Activated CD8-positive, alpha-beta T cell treated with anti-CD3 and anti-CD28 coated beads for 36 hours (primary cell): ENCODE measurements at regions not wholly inside any gene's neighbourhood (a gene's known extent, or its start where the extent isn't known, plus 50 kb on each side); places are given as distances from the start of the nearest gene placed in this dataset.
"Not testable (repeated sequence)": the region's sequence is repeated elsewhere in the genome, so short reads cannot be mapped to it uniquely, and the experiment has no call there.

ENCODE experiments used
- ATAC-seq: fragments of 200-7000 bp; cut with Tn5 transposase; one replicate; pipeline ENCODE4 v1.10.0; 2021; ENCODE audit warnings: mild to moderate bottlenecking, moderate library complexity
- CTCF ChIA-PET: fragments of 350-600 bp; sonication (Branson Sonifier 250); formaldehyde crosslinking; loops from one replicate; lab custom pipeline; 2021; ENCODE audit warnings: antibody characterized with exemption; lab: Charles Lee
- POLR2A ChIA-PET: fragments of 350-600 bp; sonication (Branson Sonifier 250); formaldehyde crosslinking; loops from one replicate; lab custom pipeline; 2021; ENCODE audit warnings: antibody characterized with exemption; lab: Charles Lee
- DNase-seq: peaks from one replicate; pipeline ENCODE4 v3.0.0-alpha.2; 2020
- H3K27ac Mint-ChIP-seq: one replicate; pipeline ENCODE4 v1.8.0; 2021; ENCODE audit warnings: mild to moderate bottlenecking, mixed read lengths
- H3K27me3 Mint-ChIP-seq: one replicate; pipeline ENCODE4 v1.8.0; 2021; ENCODE audit warnings: mixed read lengths
- H3K36me3 Mint-ChIP-seq: one replicate; pipeline ENCODE4 v1.8.0; 2021; ENCODE audit warnings: low read depth, mixed read lengths
- H3K4me1 Mint-ChIP-seq: one replicate; pipeline ENCODE4 v1.8.0; 2021; ENCODE audit warnings: low read depth, mixed read lengths
- H3K4me3 Mint-ChIP-seq: one replicate; pipeline ENCODE4 v1.8.0; 2021; ENCODE audit warnings: mild to moderate bottlenecking, moderate library complexity, mixed read lengths
- H3K9me3 Mint-ChIP-seq: one replicate; pipeline ENCODE4 v1.8.0; 2021; ENCODE audit warnings: mixed read lengths
- intact Hi-C: fragments of 100-400 bp; cut with micrococcal nuclease; formaldehyde crosslinking; loops from one replicate; pipeline ENCODE4 v1.10.0; 2022
- TF ChIP-seq, protein P1 (sequence below): fragments of 200-600 bp; IDR thresholded peaks from one replicate; pipeline ENCODE4 v1.8.0; 2022; ENCODE audit warnings: antibody characterized with exemption, mild to moderate bottlenecking

DNA sequence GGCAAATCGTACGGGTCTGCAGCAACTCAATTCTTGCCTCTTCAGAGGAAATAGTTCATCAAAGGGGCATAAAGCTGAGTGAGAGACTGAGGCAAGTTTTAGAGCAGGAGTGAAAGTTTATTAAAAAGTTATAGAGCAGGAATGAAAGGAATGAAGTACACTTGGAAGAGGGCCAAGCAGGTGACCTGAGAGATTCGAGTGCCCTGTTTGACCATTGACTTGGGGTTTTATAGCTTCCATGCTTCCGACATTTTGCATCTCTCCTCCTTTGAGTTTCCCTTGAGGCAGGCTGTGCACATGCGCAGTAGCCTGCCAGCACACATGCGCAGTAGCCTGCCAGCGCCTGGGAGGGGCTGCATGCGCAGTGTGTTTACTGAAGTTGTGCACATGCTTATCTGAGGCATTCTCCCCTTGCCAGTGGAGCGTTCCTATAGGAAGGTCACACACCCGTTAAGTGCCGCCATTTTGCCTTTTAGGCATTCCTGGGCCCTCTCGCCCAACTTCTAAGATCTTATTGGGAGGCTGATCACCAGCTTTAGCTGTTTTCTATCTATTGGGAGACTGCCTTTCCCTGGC, 265.5 kb upstream of the MGAT5 start:
- TF ChIP-seq, protein P1, sequence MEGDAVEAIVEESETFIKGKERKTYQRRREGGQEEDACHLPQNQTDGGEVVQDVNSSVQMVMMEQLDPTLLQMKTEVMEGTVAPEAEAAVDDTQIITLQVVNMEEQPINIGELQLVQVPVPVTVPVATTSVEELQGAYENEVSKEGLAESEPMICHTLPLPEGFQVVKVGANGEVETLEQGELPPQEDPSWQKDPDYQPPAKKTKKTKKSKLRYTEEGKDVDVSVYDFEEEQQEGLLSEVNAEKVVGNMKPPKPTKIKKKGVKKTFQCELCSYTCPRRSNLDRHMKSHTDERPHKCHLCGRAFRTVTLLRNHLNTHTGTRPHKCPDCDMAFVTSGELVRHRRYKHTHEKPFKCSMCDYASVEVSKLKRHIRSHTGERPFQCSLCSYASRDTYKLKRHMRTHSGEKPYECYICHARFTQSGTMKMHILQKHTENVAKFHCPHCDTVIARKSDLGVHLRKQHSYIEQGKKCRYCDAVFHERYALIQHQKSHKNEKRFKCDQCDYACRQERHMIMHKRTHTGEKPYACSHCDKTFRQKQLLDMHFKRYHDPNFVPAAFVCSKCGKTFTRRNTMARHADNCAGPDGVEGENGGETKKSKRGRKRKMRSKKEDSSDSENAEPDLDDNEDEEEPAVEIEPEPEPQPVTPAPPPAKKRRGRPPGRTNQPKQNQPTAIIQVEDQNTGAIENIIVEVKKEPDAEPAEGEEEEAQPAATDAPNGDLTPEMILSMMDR, result no peak
- H3K27me3 Mint-ChIP-seq, result peaks cover 9% of the 10 kb centered on the region
- H3K4me3 Mint-ChIP-seq, result no peak overlapping the region
- DNase-seq (no peak), ATAC-seq (no peak)
- ChIA-PET POLR2A (no interaction called here), CTCF (no interaction called here)
- intact Hi-C loops, result no loop called here
- H3K4me1 Mint-ChIP-seq, result no peaks in the 10 kb centered on the region
- no peak overlapping the region for H3K27ac Mint-ChIP-seq
- no peaks in the 10 kb centered on the region for H3K36me3 Mint-ChIP-seq
- no peaks in the 10 kb centered on the region for H3K9me3 Mint-ChIP-seq

DNA sequence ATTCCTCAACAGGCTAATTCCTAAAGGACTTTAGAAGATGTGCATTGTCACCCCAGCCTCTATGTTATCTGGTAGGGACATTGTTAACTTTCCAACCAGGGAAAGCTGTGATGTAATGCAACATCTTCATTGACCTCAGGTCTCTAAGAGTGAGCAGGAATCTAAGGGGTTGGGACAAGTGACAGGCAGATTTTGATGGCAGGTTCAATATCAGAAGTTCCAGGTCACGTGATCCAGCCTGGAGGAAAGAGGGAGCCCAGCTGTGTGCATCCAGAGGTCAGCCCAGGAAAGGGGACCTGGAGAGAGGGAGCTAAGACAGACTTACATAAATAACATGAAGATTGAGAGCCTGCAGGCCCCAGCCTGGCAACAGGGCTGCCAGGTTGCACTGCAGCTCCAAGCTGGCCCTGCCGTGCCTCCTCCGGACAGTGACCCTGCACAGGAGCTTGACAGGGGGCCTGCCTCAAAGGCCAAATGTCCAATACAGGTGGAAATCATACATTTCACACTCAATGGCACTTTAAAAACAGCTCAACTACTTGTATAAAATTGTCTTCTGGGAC, 262.2 kb upstream of the MGAT5 start:
- POLR2A ChIA-PET, result no interaction called here
- H3K36me3 Mint-ChIP-seq, result no peaks in the 10 kb centered on the region
- peaks cover 9% of the 10 kb centered on the region for H3K27me3 Mint-ChIP-seq
- DNase-seq (no peak), ATAC-seq (no peak)
- H3K27ac Mint-ChIP-seq, result no peak overlapping the region
- intact Hi-C loops, result no loop called here
- CTCF ChIA-PET, result no interaction called here
- H3K4me3 Mint-ChIP-seq, result no peak overlapping the region
- no peaks in the 10 kb centered on the region for H3K4me1 Mint-ChIP-seq
- no peaks in the 10 kb centered on the region for H3K9me3 Mint-ChIP-seq
- TF ChIP-seq, protein P1, result no peak

DNA sequence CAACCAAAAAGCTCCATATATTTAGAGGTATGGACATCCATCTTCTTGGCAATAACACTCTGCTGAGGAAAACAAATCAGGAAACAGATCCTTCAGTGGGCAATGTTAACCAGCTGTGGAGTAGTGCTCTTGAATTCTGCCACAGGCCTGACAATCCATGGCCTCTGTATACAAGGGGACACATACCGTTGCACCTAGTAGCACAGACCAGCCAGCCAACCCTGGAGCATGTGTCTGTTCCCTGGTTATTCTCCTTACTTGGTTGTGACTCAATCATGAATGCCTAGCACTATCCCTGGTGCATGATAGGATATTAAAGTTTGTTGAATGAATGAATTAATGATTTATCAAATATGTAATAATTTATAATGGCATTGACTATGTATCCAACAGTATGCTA, 261.4 kb upstream of the MGAT5 start:
- ATAC-seq, result no peak
- Mint-ChIP-seq H3K4me1 (no peaks in the 10 kb centered on the region), H3K36me3 (no peaks in the 10 kb centered on the region), H3K9me3 (no peaks in the 10 kb centered on the region), H3K27ac (no peak overlapping the region), H3K27me3 (peaks cover 10% of the 10 kb centered on the region), H3K4me3 (no peak overlapping the region)
- ChIA-PET POLR2A (no interaction called here), CTCF (no interaction called here)
- intact Hi-C loops, result no loop called here
- TF ChIP-seq, protein P1, result no peak
- DNase-seq, result no peak

DNA sequence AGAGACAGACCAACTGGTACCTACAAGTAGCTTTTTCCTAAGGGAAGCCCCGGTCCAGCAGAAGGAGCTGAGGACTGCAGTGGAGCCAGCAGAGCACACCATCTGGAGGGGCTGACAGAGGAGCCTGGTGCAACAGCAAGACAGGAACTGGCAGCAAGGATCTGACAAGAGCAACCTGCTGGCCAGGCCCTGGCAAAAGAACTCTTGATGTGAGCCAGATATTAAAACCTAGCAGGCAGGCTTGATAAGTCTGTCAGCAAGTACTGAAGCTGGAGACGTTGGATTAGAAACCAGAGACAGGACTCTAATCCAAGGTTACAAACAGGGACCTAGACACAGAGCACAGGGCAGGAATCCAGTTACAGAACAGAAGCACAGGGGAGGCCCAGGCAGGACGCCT, 260.7 kb upstream of the MGAT5 start:
- TF ChIP-seq, protein P1, result no peak
- H3K36me3 Mint-ChIP-seq, result no peaks in the 10 kb centered on the region
- ATAC-seq (no peak), DNase-seq (no peak)
- no peaks in the 10 kb centered on the region for H3K4me1 Mint-ChIP-seq
- H3K9me3 Mint-ChIP-seq, result no peaks in the 10 kb centered on the region
- intact Hi-C loops, result no loop called here
- H3K27me3 Mint-ChIP-seq, result peaks cover 7% of the 10 kb centered on the region
- H3K4me3 Mint-ChIP-seq, result no peak overlapping the region
- H3K27ac Mint-ChIP-seq, result no peak overlapping the region
- ChIA-PET POLR2A (no interaction called here), CTCF (no interaction called here)

DNA sequence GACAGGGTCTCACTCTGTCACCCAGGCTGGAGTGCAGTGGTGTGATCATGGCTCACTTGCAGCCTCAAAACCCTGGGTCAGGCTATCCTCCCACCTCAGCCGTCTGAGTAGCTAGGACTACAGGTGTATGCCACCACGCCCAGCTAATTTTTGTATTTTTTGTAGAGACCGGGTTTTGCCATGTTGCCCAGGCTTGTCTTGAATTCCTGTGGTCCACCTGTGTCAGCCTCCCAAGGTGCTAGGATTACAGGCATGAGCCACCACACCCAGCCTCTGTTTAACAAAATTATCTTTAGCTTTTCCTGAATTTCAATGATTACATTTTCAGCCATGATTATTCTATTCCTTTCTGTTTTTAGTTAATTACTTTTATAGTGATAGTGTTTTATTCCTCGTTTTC, 255.1 kb upstream of the MGAT5 start:
- DNase-seq, H3K9me3 Mint-ChIP-seq, CTCF ChIA-PET, H3K27ac Mint-ChIP-seq, H3K4me1 Mint-ChIP-seq, H3K4me3 Mint-ChIP-seq, POLR2A ChIA-PET, intact Hi-C loops, ATAC-seq, H3K36me3 Mint-ChIP-seq: not testable (repeated sequence)
- peaks cover 13% of the 10 kb centered on the region for H3K27me3 Mint-ChIP-seq
